ENCODE measurements at regions not wholly inside any gene's neighbourhood (a gene's known extent, or its start where the extent isn't known, plus 50 kb on each side); places are given as distances from the start of the nearest gene placed in this dataset.

GRCh38 chr2:240298803-240299709, 136.4 kb upstream of the GPC1 start:
- H3K27me3 ChIP-seq (ENCODE audit: control insufficient read depth, insufficient read depth, low read length): peaks cover 21% of the 10 kb centered on the region; the same call in 1 of the 2 replicates
- no peak overlapping the region for H3K4me2 ChIP-seq (ENCODE audit: low read depth, low read length)
- no peak overlapping the region for H2BK120ac ChIP-seq (ENCODE audit: low read depth, low read length)
- no peak overlapping the region for H4K5ac ChIP-seq (ENCODE audit: low read depth, low read length)
- intact Hi-C loops (cut with micrococcal nuclease): no loop called here
- WGBS, 2 experiments (ENCODE audit: extremely low coverage in 2 of 2, insufficient read length in 1 of 2): 77% methylated on average over 10 of the region's 18 CpGs; no CpG with 5 or more reads in 1 of the 2 experiments
- H4K91ac ChIP-seq (ENCODE audit: insufficient read depth, low read depth, low read length): no peak overlapping the region
- no peak overlapping the region for H2BK5ac ChIP-seq (ENCODE audit: low read depth, low read length, poor library complexity, severe bottlenecking)
- no peaks in the 10 kb centered on the region for H3K79me1 ChIP-seq (ENCODE audit: low read depth in 1 of 2, low read length in 2 of 2)
- no TSS peak for BruUV-seq (replicated peaks)
- H3K18ac ChIP-seq (ENCODE audit: low read depth, low read length): no peak overlapping the region
- in situ Hi-C loops (cut with MboI; ENCODE audit: low sequenced_read_pairs): no loop called here
- TF ChIP-seq CTCF (conservative IDR thresholded peaks at IDR 0.05; ENCODE audit: low read depth, low read length) (peak; percentile 15; the same call in 1 of the 2 replicates), RAD21 (IDR thresholded peaks at IDR 0.05; ENCODE audit: low read length) (0 out of 2 replicates have a peak, but pooled peaks have one; percentile 21), RFX5 (IDR thresholded peaks at IDR 0.05; ENCODE audit: low read depth, low read length) (no peak)
- H3K4ac ChIP-seq (ENCODE audit: low read depth, low read length): no peak overlapping the region; the same call in 1 of the 2 replicates
- H3K23ac ChIP-seq (ENCODE audit: low read depth, low read length): no peak overlapping the region
- ATAC-seq (ENCODE audit: low read depth) (no peak; the same call in 1 of the 2 replicates), DNase-seq (no peak)
- ChIA-PET CTCF (no interaction called here), POLR2A (ENCODE audit: unreplicated experiment) (no interaction called here)
- H3K9ac ChIP-seq (ENCODE audit: low read depth, low read length): no peak overlapping the region
- H2AK9ac ChIP-seq (replicated peaks; ENCODE audit: low read depth, low read length, poor library complexity): peak overlapping the region; percentile 15
- no peak overlapping the region for H2BK15ac ChIP-seq (ENCODE audit: low read depth, low read length)
- no peak overlapping the region for H3K56ac ChIP-seq (ENCODE audit: extremely low read depth, insufficient read depth, low read length)
- H2BK20ac ChIP-seq (ENCODE audit: low read depth, low read length): no peak overlapping the region
- H4K8ac ChIP-seq (ENCODE audit: low read depth in 2 of 2, low read length in 2 of 2): no peak overlapping the region
- H4K20me1 ChIP-seq (ENCODE audit: insufficient read depth, low read length): no peaks in the 10 kb centered on the region
- no peaks in the 10 kb centered on the region for H3K36me3 ChIP-seq (ENCODE audit: control insufficient read depth, insufficient read depth, low read length)
- no peak overlapping the region for H2AFZ ChIP-seq (replicated peaks; ENCODE audit: low read length, poor library complexity)
- H3K27ac ChIP-seq (ENCODE audit: insufficient read depth, low read length): no peak overlapping the region
- no peaks in the 10 kb centered on the region for H3K9me1 ChIP-seq (ENCODE audit: insufficient read depth, low read length)
- no peak overlapping the region for H3K4me3 ChIP-seq (ENCODE audit: insufficient read depth, low read depth, low read length)
- H3K4me1 ChIP-seq (ENCODE audit: control insufficient read depth, insufficient read depth, low read length): no peaks in the 10 kb centered on the region
- H3K9me3 ChIP-seq (ENCODE audit: control insufficient read depth, insufficient read depth, low read length): no peaks in the 10 kb centered on the region
- H2AK5ac ChIP-seq (ENCODE audit: low read depth, low read length): no peak overlapping the region
- no peak overlapping the region for H3K14ac ChIP-seq (replicated peaks; ENCODE audit: low read depth, low read length)
- dilution Hi-C loops (cut with HindIII; ENCODE audit: low sequenced_read_pairs, unreplicated experiment): no loop called here

Data from IMR-90 (cell line).